GM12878 (cell line): ENCODE measurements at regions not wholly inside any gene's neighbourhood (a gene's known extent, or its start where the extent isn't known, plus 50 kb on each side); places are given as distances from the start of the nearest gene placed in this dataset.

Source experiments
- BHLHE40 ChIP-seq, 2 experiments: fragments of 450-650 bp in 1 of 2; IDR thresholded peaks; 2 replicates each; pipeline ENCODE4 v1.6.1; 2011 to 2017; ENCODE audit warnings: low read depth in 2 of 2, borderline replicate concordance in 1 of 2, improper control_type of control experiment in 1 of 2, low read length in 1 of 2, mild to moderate bottlenecking in 1 of 2
- CBFB ChIP-seq: IDR thresholded peaks from 2 replicates; pipeline ENCODE4 v1.6.1; 2016; ENCODE audit warnings: antibody characterized with exemption, low read depth
- CTCF ChIP-seq, 3 experiments: IDR thresholded peaks in 2 of 3; conservative IDR thresholded peaks in 1 of 3; 2 replicates each; pipeline ENCODE4 v1.5.1; 2011; ENCODE audit warnings: low read depth in 3 of 3, low read length in 3 of 3, mild to moderate bottlenecking in 3 of 3, control low read depth in 2 of 3, moderate library complexity in 2 of 3, inconsistent platforms in 1 of 3, mixed read lengths in 1 of 3; ENCODE audit not compliant: control insufficient read depth in 2 of 3, insufficient read depth in 1 of 3; ENCODE audit errors: extremely low read depth in 1 of 3
- EGR1 ChIP-seq, 2 experiments: IDR thresholded peaks; 1 replicate in 1 of 2; 2 replicates in 1 of 2; pipeline ENCODE4 v1.6.1; 2011 to 2012; ENCODE audit warnings: low read depth in 2 of 2, low read length in 2 of 2, borderline replicate concordance in 1 of 2, mild to moderate bottlenecking in 1 of 2, moderate library complexity in 1 of 2
- EZH2 ChIP-seq: IDR thresholded peaks from 2 replicates; pipeline ENCODE4 v1.6.1; 2012; ENCODE audit warnings: low read depth, mild to moderate bottlenecking, control low read depth, inconsistent platforms, low read length, borderline replicate concordance; ENCODE audit not compliant: control insufficient read depth
- HDAC6 ChIP-seq: fragments of 200-600 bp; sonication (generic); IDR thresholded peaks from one replicate; pipeline ENCODE4 v1.8.0; 2017; ENCODE audit warnings: antibody characterized with exemption; ENCODE audit not compliant: unreplicated experiment
- IKZF2 ChIP-seq, 2 experiments: fragments of 450-650 bp; IDR thresholded peaks; 2 replicates each; pipeline ENCODE4 v1.6.1; 2017; ENCODE audit warnings: mild to moderate bottlenecking in 2 of 2, moderate library complexity in 2 of 2
- KDM1A ChIP-seq: fragments of 200-600 bp; sonication (generic); IDR thresholded peaks from 2 replicates; pipeline ENCODE4 v1.6.1; 2016; ENCODE audit warnings: borderline replicate concordance
- MTA2 ChIP-seq: fragments of 450-650 bp; IDR thresholded peaks from 2 replicates; pipeline ENCODE4 v1.6.1; 2016; ENCODE audit warnings: low read depth, mild to moderate bottlenecking, moderate library complexity
- NBN ChIP-seq: fragments of 450-650 bp; IDR thresholded peaks from 2 replicates; pipeline ENCODE4 v1.6.1; 2016
- POLR2A ChIP-seq: IDR thresholded peaks from 2 replicates; pipeline ENCODE4 v1.6.1; 2011; ENCODE audit warnings: low read depth, mild to moderate bottlenecking, low read length
- POLR2AphosphoS5 ChIP-seq: IDR thresholded peaks from 2 replicates; pipeline ENCODE4 v1.6.1; 2011; ENCODE audit warnings: mild to moderate bottlenecking, low read length, inconsistent platforms
- RAD21 ChIP-seq: IDR thresholded peaks from 2 replicates; pipeline ENCODE4 v1.6.1; 2011; ENCODE audit warnings: mild to moderate bottlenecking, low read depth, low read length, moderate library complexity; ENCODE audit not compliant: insufficient read depth
- REST ChIP-seq: IDR thresholded peaks from 2 replicates; pipeline ENCODE4 v1.6.1; 2012; ENCODE audit warnings: mild to moderate bottlenecking, low read depth, low read length

GRCh38 chr3:38986901-38987300, 64.8 kb downstream of the SCN11A start:
- TF ChIP-seq NBN = no peak
- no peak for TF ChIP-seq IKZF2 (IDR thresholded peaks at IDR 0.05)
- no peak for TF ChIP-seq CBFB
- no peak for TF ChIP-seq RAD21
- TF ChIP-seq REST = no peak
- TF ChIP-seq EGR1 (IDR thresholded peaks at IDR 0.05; ENCODE audit: borderline replicate concordance in 1 of 2, low read depth in 2 of 2, low read length in 2 of 2) = no peak
- no peak for TF ChIP-seq HDAC6
- TF ChIP-seq MTA2 = no peak
- TF ChIP-seq CTCF (IDR thresholded peaks at IDR 0.05 in 2 of 3, conservative IDR thresholded peaks at IDR 0.05 in 1 of 3; ENCODE audit: control insufficient read depth in 2 of 3, extremely low read depth in 1 of 3, insufficient read depth in 1 of 3, low read depth in 3 of 3, low read length in 3 of 3) = no peak
- no peak for TF ChIP-seq KDM1A
- TF ChIP-seq POLR2AphosphoS5 = no peak
- TF ChIP-seq BHLHE40 (IDR thresholded peaks at IDR 0.05; ENCODE audit: borderline replicate concordance in 1 of 2, low read depth in 2 of 2, low read length in 1 of 2) = no peak
- no peak for TF ChIP-seq EZH2
- no peak for TF ChIP-seq POLR2A
